ENCODE measurements at regions not wholly inside any gene's neighbourhood (a gene's known extent, or its start where the extent isn't known, plus 50 kb on each side); places are given as distances from the start of the nearest gene placed in this dataset.

- Mint-ChIP-seq H3K4me1 (peaks cover 5% of the 10 kb centered on the region), H3K4me3 (no peak overlapping the region), H3K27me3 (peaks cover 65% of the 10 kb centered on the region), H3K9me3 (peaks cover 34% of the 10 kb centered on the region), H3K27ac (no peak overlapping the region), H3K36me3 (ENCODE audit: low read depth) (peaks cover 23% of the 10 kb centered on the region)
- no peak for ATAC-seq
- DNase-seq = no peak
Observed at GRCh38 chr6:28741363-28741762, 182.4 kb downstream of the TRIM27 start.

- H3K9me3 Mint-ChIP-seq = peaks cover 29% of the 10 kb centered on the region
- H3K36me3 Mint-ChIP-seq (ENCODE audit: low read depth) = peaks cover 15% of the 10 kb centered on the region
- H3K27me3 Mint-ChIP-seq = peaks cover 66% of the 10 kb centered on the region
- ATAC-seq (peak; percentile 72), DNase-seq (peak; percentile 58)
- peak overlapping the region; percentile 55 for H3K4me3 Mint-ChIP-seq
- peak overlapping the region; percentile 88 for H3K27ac Mint-ChIP-seq
- H3K4me1 Mint-ChIP-seq = peaks cover 4% of the 10 kb centered on the region
Observed at GRCh38 chr6:28742668-28743270, 181.0 kb downstream of the TRIM27 start.

GRCh38 chr6:28743271-28743789 lies 180.5 kb downstream of the TRIM27 start:
- DNase-seq (no peak), ATAC-seq (no peak)
- Mint-ChIP-seq H3K27ac (no peak overlapping the region), H3K4me3 (no peak overlapping the region), H3K27me3 (peaks cover 63% of the 10 kb centered on the region), H3K4me1 (peaks cover 4% of the 10 kb centered on the region), H3K36me3 (ENCODE audit: low read depth) (peaks cover 12% of the 10 kb centered on the region), H3K9me3 (peaks cover 27% of the 10 kb centered on the region)

- no peak for DNase-seq
- no peak for ATAC-seq
- Mint-ChIP-seq H3K27ac (peak overlapping the region; percentile 68), H3K4me1 (peaks cover 2% of the 10 kb centered on the region), H3K9me3 (peaks cover 38% of the 10 kb centered on the region), H3K27me3 (peaks cover 64% of the 10 kb centered on the region), H3K36me3 (ENCODE audit: low read depth) (peaks cover 6% of the 10 kb centered on the region), H3K4me3 (no peak overlapping the region)
Observed at GRCh38 chr6:28747083-28747630, 176.6 kb downstream of the TRIM27 start.

- H3K27me3 Mint-ChIP-seq = peaks cover 65% of the 10 kb centered on the region
- peaks cover 2% of the 10 kb centered on the region for H3K4me1 Mint-ChIP-seq
Observed at GRCh38 chr6:28747631-28748157, 176.1 kb downstream of the TRIM27 start.

GRCh38 chr6:28748192-28748591 lies 175.6 kb downstream of the TRIM27 start:
- Mint-ChIP-seq H3K4me1 (no peaks in the 10 kb centered on the region), H3K27ac (no peak overlapping the region), H3K36me3 (ENCODE audit: low read depth) (peaks cover 3% of the 10 kb centered on the region), H3K27me3 (peaks cover 62% of the 10 kb centered on the region), H3K9me3 (peaks cover 35% of the 10 kb centered on the region), H3K4me3 (no peak overlapping the region)
- no peak for DNase-seq
- ATAC-seq = no peak

More at GRCh38 chr6:28747631-28748157, 176.1 kb downstream of the TRIM27 start:
- H3K9me3 Mint-ChIP-seq = peaks cover 38% of the 10 kb centered on the region
- DNase-seq (peak; percentile 21), ATAC-seq (peak; percentile 85)
- H3K36me3 Mint-ChIP-seq (ENCODE audit: low read depth) = peaks cover 6% of the 10 kb centered on the region
- peak overlapping the region; percentile 68 for H3K27ac Mint-ChIP-seq
- no peak overlapping the region for H3K4me3 Mint-ChIP-seq

GRCh38 chr6:28750926-28751458 lies 172.8 kb downstream of the TRIM27 start:
- no peak overlapping the region for H3K27ac Mint-ChIP-seq
- DNase-seq = no peak
- no peaks in the 10 kb centered on the region for H3K4me1 Mint-ChIP-seq
- peaks cover 35% of the 10 kb centered on the region for H3K9me3 Mint-ChIP-seq
- no peak for ATAC-seq
- H3K27me3 Mint-ChIP-seq = peaks cover 47% of the 10 kb centered on the region
- no peak overlapping the region for H3K4me3 Mint-ChIP-seq
- H3K36me3 Mint-ChIP-seq (ENCODE audit: low read depth) = peaks cover 3% of the 10 kb centered on the region

- DNase-seq (no peak), ATAC-seq (no peak)
- no peak overlapping the region for H3K27ac Mint-ChIP-seq
- H3K9me3 Mint-ChIP-seq = peaks cover 32% of the 10 kb centered on the region
- peaks cover 3% of the 10 kb centered on the region for H3K36me3 Mint-ChIP-seq (ENCODE audit: low read depth)
- H3K4me1 Mint-ChIP-seq = no peaks in the 10 kb centered on the region
- H3K27me3 Mint-ChIP-seq = peaks cover 43% of the 10 kb centered on the region
- H3K4me3 Mint-ChIP-seq = no peak overlapping the region
Observed at GRCh38 chr6:28751514-28751913, 172.3 kb downstream of the TRIM27 start.

GRCh38 chr6:28751963-28752350 lies 171.8 kb downstream of the TRIM27 start:
- H3K27ac Mint-ChIP-seq = no peak overlapping the region
- ATAC-seq = no peak
- peaks cover 3% of the 10 kb centered on the region for H3K36me3 Mint-ChIP-seq (ENCODE audit: low read depth)
- DNase-seq = no peak
- no peak overlapping the region for H3K4me3 Mint-ChIP-seq
- peaks cover 43% of the 10 kb centered on the region for H3K27me3 Mint-ChIP-seq
- no peaks in the 10 kb centered on the region for H3K4me1 Mint-ChIP-seq
- peaks cover 31% of the 10 kb centered on the region for H3K9me3 Mint-ChIP-seq

- Mint-ChIP-seq H3K27me3 (peaks cover 40% of the 10 kb centered on the region), H3K4me3 (no peak overlapping the region), H3K27ac (no peak overlapping the region), H3K4me1 (peaks cover 1% of the 10 kb centered on the region), H3K9me3 (no peaks in the 10 kb centered on the region), H3K36me3 (ENCODE audit: low read depth) (no peaks in the 10 kb centered on the region)
- DNase-seq (no peak), ATAC-seq (no peak)
Observed at GRCh38 chr6:28757429-28758045, 166.2 kb downstream of the TRIM27 start.

GRCh38 chr6:28758046-28758817 lies 165.6 kb downstream of the TRIM27 start:
- Mint-ChIP-seq H3K4me1 (peaks cover 1% of the 10 kb centered on the region), H3K9me3 (no peaks in the 10 kb centered on the region), H3K27ac (peak overlapping the region; percentile 52), H3K4me3 (peak overlapping the region; percentile 42), H3K36me3 (ENCODE audit: low read depth) (no peaks in the 10 kb centered on the region), H3K27me3 (peaks cover 43% of the 10 kb centered on the region)
- ATAC-seq (peak; percentile 65), DNase-seq (peak; percentile 38)

GRCh38 chr6:28758818-28759235 lies 165.0 kb downstream of the TRIM27 start:
- DNase-seq = no peak
- H3K27me3 Mint-ChIP-seq = peaks cover 47% of the 10 kb centered on the region
- no peaks in the 10 kb centered on the region for H3K36me3 Mint-ChIP-seq (ENCODE audit: low read depth)
- H3K4me1 Mint-ChIP-seq = peaks cover 1% of the 10 kb centered on the region
- no peaks in the 10 kb centered on the region for H3K9me3 Mint-ChIP-seq
- H3K27ac Mint-ChIP-seq = no peak overlapping the region
- no peak overlapping the region for H3K4me3 Mint-ChIP-seq
- no peak for ATAC-seq

- Mint-ChIP-seq H3K4me3 (no peak overlapping the region), H3K27me3 (peaks cover 69% of the 10 kb centered on the region), H3K9me3 (peaks cover 7% of the 10 kb centered on the region), H3K27ac (no peak overlapping the region), H3K4me1 (no peaks in the 10 kb centered on the region), H3K36me3 (ENCODE audit: low read depth) (peaks cover 5% of the 10 kb centered on the region)
- no peak for DNase-seq
- ATAC-seq = no peak
Observed at GRCh38 chr6:28764014-28764723, 159.6 kb downstream of the TRIM27 start.
